ENCODE measurements at regions not wholly inside any gene's neighbourhood (a gene's known extent, or its start where the extent isn't known, plus 50 kb on each side); places are given as distances from the start of the nearest gene placed in this dataset.

- CTCF ChIA-PET = no interaction called here
- H3K36me3 ChIP-seq (ENCODE audit: control insufficient read depth in 2 of 2, insufficient read depth in 2 of 2, low read length in 1 of 2) = no peaks in the 10 kb centered on the region
- ATAC-seq = no peak
- peaks cover 3% of the 10 kb centered on the region; the same call in 2 of the 3 replicates for H3K9me3 ChIP-seq (replicated peaks; ENCODE audit: control insufficient read depth, insufficient read depth, low read length)
- no peaks in the 10 kb centered on the region for H4K20me1 ChIP-seq (ENCODE audit: control insufficient read depth, insufficient read depth)
- no peaks in the 10 kb centered on the region for H3K4me1 ChIP-seq (ENCODE audit: control insufficient read depth, insufficient read depth, low read length)
- in situ Hi-C loops (cut with MboI) (no loop called here), intact Hi-C loops (cut with micrococcal nuclease; ENCODE audit: unreplicated experiment) (no loop called here)
- no peak overlapping the region for H3K9ac ChIP-seq (ENCODE audit: control insufficient read depth, insufficient read depth, low read length)
- H3K27ac ChIP-seq (ENCODE audit: control insufficient read depth, insufficient read depth) = no peak overlapping the region
- SMC1A ChIA-PET (ENCODE audit: uncharacterized antibody, unreplicated experiment) = interaction anchor here (0.6 kb wide), 1 partner anchor 67 kb away, joined by 3 read pairs; no protein-coding TSS in a partner anchor
- DNase-seq (ENCODE audit: low read depth, low spot score) = no peak
- no peak for FAIRE-seq
- no peaks in the 10 kb centered on the region for H3K79me2 ChIP-seq (ENCODE audit: control insufficient read depth, insufficient read depth, low read length)
- H3K27me3 ChIP-seq (replicated peaks in 1 of 2; ENCODE audit: control insufficient read depth in 2 of 2, insufficient read depth in 2 of 2, low read length in 1 of 2) = no peaks in the 10 kb centered on the region; a peak in 1 of 4 replicates
- BruUV-seq (replicated peaks) = no TSS peak
- RAD21 ChIA-PET (ENCODE audit: unreplicated experiment) = no interaction called here
- no peak overlapping the region for H3K4me2 ChIP-seq (ENCODE audit: control insufficient read depth, insufficient read depth)
- 10% methylated on average over 1 of the region's 1 CpG for WGBS (ENCODE audit: insufficient coverage, insufficient replicate concordance, low lambda C conversion rate, missing lambda C conversion rate)
- no peak overlapping the region for H3K4me3 ChIP-seq
- POLR2A ChIA-PET = no interaction called here
- H2AFZ ChIP-seq (ENCODE audit: control insufficient read depth, low read depth, low read length) = no peak overlapping the region
- TF ChIP-seq SP1 (IDR thresholded peaks at IDR 0.05; ENCODE audit: low read depth, low read length) (no peak), BACH1 (IDR thresholded peaks at IDR 0.05; ENCODE audit: borderline replicate concordance) (no peak), WRNIP1 (IDR thresholded peaks at IDR 0.05; ENCODE audit: borderline replicate concordance, low read depth, low read length) (no peak), MLLT1 (IDR thresholded peaks at IDR 0.05) (no peak), PAX8 (IDR thresholded peaks at IDR 0.05) (no peak), SRF (IDR thresholded peaks at IDR 0.05; ENCODE audit: low read depth in 2 of 2, low read length in 2 of 2) (no peak), ZBTB33 (IDR thresholded peaks at IDR 0.05) (no peak), MEF2B (IDR thresholded peaks at IDR 0.05; ENCODE audit: partially characterized antibody, poor library complexity, severe bottlenecking) (no peak), ZBED1 (IDR thresholded peaks at IDR 0.05; ENCODE audit: borderline replicate concordance) (no peak), E2F8 (IDR thresholded peaks at IDR 0.05; ENCODE audit: low read depth, partially characterized antibody) (no peak), E2F4 (IDR thresholded peaks at IDR 0.05; ENCODE audit: low read depth, low read length) (no peak), KAT2A (conservative IDR thresholded peaks at IDR 0.05; ENCODE audit: control insufficient read depth, low read depth, low read length) (no peak), SUPT20H (IDR thresholded peaks at IDR 0.05; ENCODE audit: borderline replicate concordance, control insufficient read depth, low read depth, low read length) (no peak)
These were observed 410.7 kb upstream of the TNP1 start for GRCh38 chr2:217270485-217271121.

All from GM12878 (cell line).